ENCODE measurements at regions not wholly inside any gene's neighbourhood (a gene's known extent, or its start where the extent isn't known, plus 50 kb on each side); places are given as distances from the start of the nearest gene placed in this dataset.

GRCh38 chr6:156031516-156031915 lies 575.9 kb upstream of the NOX3 start:
- no peaks in the 10 kb centered on the region for H3K27me3 ChIP-seq
- H3K36me3 ChIP-seq = no peaks in the 10 kb centered on the region
- no peak for DNase-seq
- H3K4me3 ChIP-seq (ENCODE audit: low read depth, low read length) = no peak overlapping the region
- peaks cover 18% of the 10 kb centered on the region for H3K4me1 ChIP-seq
- TF ChIP-seq, protein P1, sequence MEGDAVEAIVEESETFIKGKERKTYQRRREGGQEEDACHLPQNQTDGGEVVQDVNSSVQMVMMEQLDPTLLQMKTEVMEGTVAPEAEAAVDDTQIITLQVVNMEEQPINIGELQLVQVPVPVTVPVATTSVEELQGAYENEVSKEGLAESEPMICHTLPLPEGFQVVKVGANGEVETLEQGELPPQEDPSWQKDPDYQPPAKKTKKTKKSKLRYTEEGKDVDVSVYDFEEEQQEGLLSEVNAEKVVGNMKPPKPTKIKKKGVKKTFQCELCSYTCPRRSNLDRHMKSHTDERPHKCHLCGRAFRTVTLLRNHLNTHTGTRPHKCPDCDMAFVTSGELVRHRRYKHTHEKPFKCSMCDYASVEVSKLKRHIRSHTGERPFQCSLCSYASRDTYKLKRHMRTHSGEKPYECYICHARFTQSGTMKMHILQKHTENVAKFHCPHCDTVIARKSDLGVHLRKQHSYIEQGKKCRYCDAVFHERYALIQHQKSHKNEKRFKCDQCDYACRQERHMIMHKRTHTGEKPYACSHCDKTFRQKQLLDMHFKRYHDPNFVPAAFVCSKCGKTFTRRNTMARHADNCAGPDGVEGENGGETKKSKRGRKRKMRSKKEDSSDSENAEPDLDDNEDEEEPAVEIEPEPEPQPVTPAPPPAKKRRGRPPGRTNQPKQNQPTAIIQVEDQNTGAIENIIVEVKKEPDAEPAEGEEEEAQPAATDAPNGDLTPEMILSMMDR (IDR thresholded peaks at IDR 0.05; ENCODE audit: low read depth, low read length) = no peak
- peaks cover 5% of the 10 kb centered on the region; the same call in 1 of the 2 replicates for H3K9me3 ChIP-seq

DNA sequence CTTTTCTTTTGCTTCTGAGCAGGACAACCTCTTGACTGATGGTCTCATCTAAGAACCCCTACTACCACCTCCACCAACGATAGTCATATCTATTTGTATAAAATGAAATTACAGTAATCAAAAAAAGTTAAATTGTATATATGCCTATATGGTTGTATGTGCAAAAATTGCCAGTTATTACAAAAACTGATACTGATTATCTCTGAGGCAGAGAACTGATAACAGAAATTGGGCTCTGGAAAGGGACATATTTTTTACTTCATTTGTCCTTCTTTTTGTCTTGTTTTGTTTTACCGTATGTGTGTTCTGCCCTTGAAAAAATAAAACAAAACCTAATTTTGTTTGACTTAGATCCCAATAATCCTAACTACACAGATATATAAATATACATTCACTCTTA lies 574.4 kb upstream of the NOX3 start:
- Histone ChIP-seq H3K4me3 (ENCODE audit: low read depth, low read length) (peak overlapping the region; percentile 63), H3K4me1 (peaks cover 18% of the 10 kb centered on the region), H3K36me3 (no peaks in the 10 kb centered on the region), H3K9me3 (peaks cover 5% of the 10 kb centered on the region; the same call in 1 of the 2 replicates), H3K27me3 (no peaks in the 10 kb centered on the region)
- TF ChIP-seq, protein P1 (IDR thresholded peaks at IDR 0.05; ENCODE audit: low read depth, low read length) = no peak
- DNase-seq = no peak

GRCh38 chr6:156029286-156029985 lies 573.8 kb upstream of the NOX3 start:
- peak; percentile 56 for DNase-seq
- H3K9me3 ChIP-seq = peaks cover 5% of the 10 kb centered on the region; the same call in 1 of the 2 replicates

DNA sequence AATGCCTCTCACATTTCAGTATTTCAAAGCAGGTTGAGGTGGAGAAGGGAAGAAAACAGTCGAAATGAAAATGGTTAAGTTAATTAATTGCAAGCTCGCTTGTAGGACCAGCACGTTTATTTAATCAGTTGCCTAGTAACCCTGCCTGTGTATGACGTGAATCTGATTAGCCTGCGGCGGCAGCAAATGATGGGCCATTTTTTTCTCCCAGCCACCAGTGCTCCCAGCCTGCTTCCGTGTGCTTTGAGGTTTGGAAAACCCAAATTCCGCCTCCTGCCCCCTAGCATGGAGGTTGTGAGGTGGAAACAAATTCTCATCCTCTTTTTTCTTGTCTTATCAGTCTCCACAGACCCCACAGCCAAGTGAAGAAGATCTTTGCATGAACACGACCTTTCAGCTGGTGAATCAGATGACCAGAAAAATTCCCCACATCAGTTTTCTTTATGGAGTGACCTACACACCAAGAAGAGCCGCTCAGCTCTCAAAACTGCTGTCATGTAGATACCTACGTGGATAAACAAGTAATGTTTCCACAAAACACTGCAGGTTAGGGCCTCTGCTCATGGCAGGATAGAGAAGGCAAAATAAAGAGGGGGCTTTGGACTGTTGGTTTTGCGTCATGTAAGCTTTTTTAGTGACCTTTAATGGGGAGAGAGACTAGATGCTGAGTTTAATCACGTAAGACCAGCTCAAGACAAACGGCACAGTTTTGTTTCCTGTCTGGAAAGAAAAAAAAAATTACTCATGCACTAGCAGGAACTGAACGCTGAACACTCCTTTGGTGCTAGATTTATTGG lies 572.9 kb upstream of the NOX3 start:
- DNase-seq = peak; percentile 84
- no peaks in the 10 kb centered on the region for H3K36me3 ChIP-seq
- peak overlapping the region; percentile 63 for H3K4me3 ChIP-seq (ENCODE audit: low read depth, low read length)

More at GRCh38 chr6:156029286-156029985, 573.8 kb upstream of the NOX3 start:
- Histone ChIP-seq H3K4me1 (peaks cover 18% of the 10 kb centered on the region), H3K4me3 (ENCODE audit: low read depth, low read length) (peak overlapping the region; percentile 63), H3K36me3 (no peaks in the 10 kb centered on the region), H3K27me3 (no peaks in the 10 kb centered on the region)
- TF ChIP-seq, protein P1 (IDR thresholded peaks at IDR 0.05; ENCODE audit: low read depth, low read length) = no peak

GRCh38 chr6:156027248-156027626 lies 571.6 kb upstream of the NOX3 start:
- no peak for DNase-seq
- H3K9me3 ChIP-seq = peaks cover under 1% of the 10 kb centered on the region; the same call in 1 of the 2 replicates
- H3K4me3 ChIP-seq (ENCODE audit: low read depth, low read length) = no peak overlapping the region
- H3K27me3 ChIP-seq = no peaks in the 10 kb centered on the region
- H3K36me3 ChIP-seq = no peaks in the 10 kb centered on the region
- TF ChIP-seq, protein P1 (IDR thresholded peaks at IDR 0.05; ENCODE audit: low read depth, low read length) = no peak
- peaks cover 18% of the 10 kb centered on the region for H3K4me1 ChIP-seq

More for the DNA sequence above, 572.9 kb upstream of the NOX3 start:
- Histone ChIP-seq H3K27me3 (no peaks in the 10 kb centered on the region), H3K4me1 (peaks cover 18% of the 10 kb centered on the region), H3K9me3 (peaks cover 2% of the 10 kb centered on the region; the same call in 1 of the 2 replicates)
- TF ChIP-seq, protein P1 (IDR thresholded peaks at IDR 0.05; ENCODE audit: low read depth, low read length) = 0 out of 2 replicates have a peak, but pooled peaks have one; percentile 14

Data from BE2C (cell line).